CD14-positive monocyte (primary cell): ENCODE measurements at regions not wholly inside any gene's neighbourhood (a gene's known extent, or its start where the extent isn't known, plus 50 kb on each side); places are given as distances from the start of the nearest gene placed in this dataset.

Source experiments
- DNase-seq, 3 donors: peaks; one replicate each; pipeline ENCODE4 v3.0.0-alpha.2; 2011 to 2022
- H2AFZ ChIP-seq: 2 replicates; pipeline ENCODE4 v1.6.0; 2012; ENCODE audit warnings: mild to moderate bottlenecking, low read depth, low read length, inconsistent platforms; ENCODE audit not compliant: insufficient read depth, poor library complexity, severe bottlenecking
- H3K27ac ChIP-seq, 2 donors: 1 replicate in 1 of 2; 2 replicates in 1 of 2; pipeline ENCODE4 v1.5.1; 2012 to 2013; ENCODE audit warnings: low read length in 2 of 2, control low read depth in 1 of 2, inconsistent platforms in 1 of 2, low read depth in 1 of 2, mild to moderate bottlenecking in 1 of 2
- H3K27me3 ChIP-seq, 2 donors: one replicate each; pipeline versions ENCODE4 v1.6.0 to v1.6.1; 2011 to 2013; ENCODE audit warnings: low read length in 2 of 2; ENCODE audit not compliant: control insufficient read depth in 2 of 2, insufficient read depth in 2 of 2
- H3K36me3 ChIP-seq, 2 donors: replicated peaks in 1 of 2; 1 replicate in 1 of 2; 2 replicates in 1 of 2; pipeline versions ENCODE4 v1.5.1 to v1.6.1; 2012 to 2013; ENCODE audit warnings: low read length in 2 of 2, control low read depth in 1 of 2, inconsistent platforms in 1 of 2, mild to moderate bottlenecking in 1 of 2; ENCODE audit not compliant: insufficient read depth in 2 of 2, control insufficient read depth in 1 of 2
- H3K4me1 ChIP-seq, 2 donors: 1 replicate in 1 of 2; 2 replicates in 1 of 2; pipeline versions ENCODE4 v1.5.1 to v1.6.1; 2012 to 2013; ENCODE audit warnings: low read length in 2 of 2, control low read depth in 1 of 2, inconsistent platforms in 1 of 2, mild to moderate bottlenecking in 1 of 2, moderate library complexity in 1 of 2; ENCODE audit not compliant: insufficient read depth in 2 of 2, control insufficient read depth in 1 of 2
- H3K4me2 ChIP-seq: replicated peaks from 2 replicates; pipeline ENCODE3; 2012; ENCODE audit warnings: low read length, moderate library complexity, mild to moderate bottlenecking; ENCODE audit not compliant: poor library complexity, severe bottlenecking; ENCODE audit errors: extremely low read depth
- H3K4me3 ChIP-seq, 3 experiments: fragments of 200-600 bp in 1 of 3; sonication (generic) in 1 of 3; replicated peaks in 1 of 3; 1 replicate in 2 of 3; 2 replicates in 1 of 3; pipeline ENCODE4 v1.5.1; 2011 to 2013; ENCODE audit warnings: low read length in 3 of 3, mild to moderate bottlenecking in 3 of 3, control low read depth in 2 of 3, low read depth in 2 of 3, inconsistent platforms in 1 of 3, moderate library complexity in 1 of 3
- H3K79me2 ChIP-seq: 2 replicates; pipeline ENCODE4 v1.6.0; 2012; ENCODE audit warnings: mild to moderate bottlenecking, control low read depth, inconsistent platforms, low read length, moderate library complexity; ENCODE audit not compliant: insufficient read depth
- H3K9ac ChIP-seq: 2 replicates; pipeline ENCODE4 v1.6.0; 2017; ENCODE audit warnings: low read length, mild to moderate bottlenecking; ENCODE audit not compliant: insufficient read depth, poor library complexity, severe bottlenecking
- H3K9me3 ChIP-seq, 2 donors: replicated peaks in 1 of 2; 1 replicate in 1 of 2; 2 replicates in 1 of 2; pipeline versions ENCODE4 v1.5.1 to v1.6.1; 2012 to 2013; ENCODE audit warnings: low read length in 2 of 2, control low read depth in 1 of 2; ENCODE audit not compliant: control insufficient read depth in 1 of 2, insufficient read depth in 1 of 2
- H4K20me1 ChIP-seq: 2 replicates; pipeline ENCODE4 v1.6.0; 2012; ENCODE audit warnings: mild to moderate bottlenecking, low read length, control low read depth, moderate library complexity; ENCODE audit not compliant: insufficient read depth
- H3K27ac Mint-ChIP-seq, 7 donors: one replicate each; pipeline ENCODE4 v1.8.0; 2020; ENCODE audit warnings: mild to moderate bottlenecking in 7 of 7, mixed read lengths in 7 of 7, moderate library complexity in 6 of 7, inconsistent platforms in 2 of 7
- H3K27me3 Mint-ChIP-seq, 3 donors: one replicate each; pipeline ENCODE4 v1.8.0; 2021 to 2022; ENCODE audit warnings: low read depth in 3 of 3, mild to moderate bottlenecking in 3 of 3, mixed read lengths in 3 of 3, moderate library complexity in 3 of 3, inconsistent platforms in 1 of 3
- H3K36me3 Mint-ChIP-seq, 2 donors: one replicate each; pipeline ENCODE4 v1.8.0; 2020; ENCODE audit warnings: mixed read lengths in 2 of 2, inconsistent platforms in 1 of 2, mild to moderate bottlenecking in 1 of 2
- H3K4me1 Mint-ChIP-seq: one replicate; pipeline ENCODE4 v1.8.0; 2020; ENCODE audit warnings: mild to moderate bottlenecking, mixed read lengths
- H3K4me3 Mint-ChIP-seq, 2 donors: one replicate each; pipeline ENCODE4 v1.8.0; 2020; ENCODE audit warnings: mild to moderate bottlenecking in 2 of 2, mixed read lengths in 2 of 2, moderate library complexity in 1 of 2
- H3K9me3 Mint-ChIP-seq, 7 donors: one replicate each; pipeline ENCODE4 v1.8.0; 2020 to 2022; ENCODE audit warnings: mixed read lengths in 7 of 7, mild to moderate bottlenecking in 6 of 7, moderate library complexity in 6 of 7, inconsistent platforms in 2 of 7
- WGBS: methylation state at CpG from one replicate; pipeline ENCODE4 v1.1.5; 2013; ENCODE audit warnings: missing lambda C conversion rate; ENCODE audit not compliant: insufficient coverage; 5-methylcytosine and 5-hydroxymethylcytosine counted together
- intact Hi-C, 2 donors: fragments of 100-400 bp; cut with micrococcal nuclease; formaldehyde crosslinking; loops; one replicate each; pipeline versions ENCODE4 v1.15.0 to v1.15.1; 2023
- TF ChIP-seq, protein P1 (sequence below): fragments of 200-600 bp; IDR thresholded peaks from one replicate; pipeline ENCODE4 v1.8.0; 2022; ENCODE audit warnings: antibody characterized with exemption, mild to moderate bottlenecking

GRCh38 chr5:71982717-71983395, 124.4 kb upstream of the MAP1B start:
- Mint-ChIP-seq H3K4me3 (no peak overlapping the region), H3K36me3 (no peaks in the 10 kb centered on the region), H3K4me1 (no peaks in the 10 kb centered on the region), H3K27ac (no peak overlapping the region), H3K27me3 (peaks cover 0 to 4% (median 2%) of the 10 kb centered on the region in 3 donors), H3K9me3 (peaks cover 5 to 22% (median 15%) of the 10 kb centered on the region in 7 donors)
- intact Hi-C loops = no loop called here
- no peak overlapping the region for H3K9ac ChIP-seq
- no peaks in the 10 kb centered on the region for H4K20me1 ChIP-seq
- no peaks in the 10 kb centered on the region for H3K36me3 ChIP-seq
- H3K79me2 ChIP-seq = no peaks in the 10 kb centered on the region
- H2AFZ ChIP-seq = no peak overlapping the region
- no peaks in the 10 kb centered on the region for H3K4me1 ChIP-seq
- no peak overlapping the region for H3K27ac ChIP-seq
- no peak for DNase-seq
- no peak overlapping the region for H3K4me2 ChIP-seq
- WGBS = no CpG with 5 or more reads among the region's 2 CpGs
- TF ChIP-seq, protein P1, sequence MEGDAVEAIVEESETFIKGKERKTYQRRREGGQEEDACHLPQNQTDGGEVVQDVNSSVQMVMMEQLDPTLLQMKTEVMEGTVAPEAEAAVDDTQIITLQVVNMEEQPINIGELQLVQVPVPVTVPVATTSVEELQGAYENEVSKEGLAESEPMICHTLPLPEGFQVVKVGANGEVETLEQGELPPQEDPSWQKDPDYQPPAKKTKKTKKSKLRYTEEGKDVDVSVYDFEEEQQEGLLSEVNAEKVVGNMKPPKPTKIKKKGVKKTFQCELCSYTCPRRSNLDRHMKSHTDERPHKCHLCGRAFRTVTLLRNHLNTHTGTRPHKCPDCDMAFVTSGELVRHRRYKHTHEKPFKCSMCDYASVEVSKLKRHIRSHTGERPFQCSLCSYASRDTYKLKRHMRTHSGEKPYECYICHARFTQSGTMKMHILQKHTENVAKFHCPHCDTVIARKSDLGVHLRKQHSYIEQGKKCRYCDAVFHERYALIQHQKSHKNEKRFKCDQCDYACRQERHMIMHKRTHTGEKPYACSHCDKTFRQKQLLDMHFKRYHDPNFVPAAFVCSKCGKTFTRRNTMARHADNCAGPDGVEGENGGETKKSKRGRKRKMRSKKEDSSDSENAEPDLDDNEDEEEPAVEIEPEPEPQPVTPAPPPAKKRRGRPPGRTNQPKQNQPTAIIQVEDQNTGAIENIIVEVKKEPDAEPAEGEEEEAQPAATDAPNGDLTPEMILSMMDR = no peak
- H3K9me3 ChIP-seq = peaks cover 7 to 10% of the 10 kb centered on the region in 2 donors
- no peak overlapping the region for H3K4me3 ChIP-seq
- no peaks in the 10 kb centered on the region for H3K27me3 ChIP-seq

DNA sequence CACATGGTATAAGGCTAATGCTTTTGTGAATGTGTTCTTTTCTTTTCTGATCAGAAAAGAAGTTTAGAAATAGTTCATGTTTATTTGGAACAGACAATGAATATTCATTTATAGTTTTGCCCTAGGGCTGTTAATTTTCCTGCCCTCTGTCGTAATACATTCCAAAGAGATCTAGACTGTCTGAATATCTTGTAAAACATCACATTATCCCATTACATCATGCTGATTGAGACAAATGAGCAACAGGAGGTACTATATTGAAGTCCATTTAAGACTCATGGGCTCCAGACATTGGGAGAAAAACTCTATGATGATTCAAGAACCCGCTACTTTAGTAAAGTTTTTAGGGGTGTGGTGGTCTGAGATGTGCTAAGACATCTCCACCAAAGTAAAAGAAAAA, 121.2 kb upstream of the MAP1B start:
- Histone ChIP-seq H3K27ac (no peak overlapping the region), H4K20me1 (no peaks in the 10 kb centered on the region), H3K79me2 (no peaks in the 10 kb centered on the region), H2AFZ (no peak overlapping the region), H3K27me3 (no peaks in the 10 kb centered on the region), H3K4me2 (no peak overlapping the region), H3K36me3 (no peaks in the 10 kb centered on the region), H3K4me1 (no peaks in the 10 kb centered on the region), H3K9ac (no peak overlapping the region), H3K4me3 (no peak overlapping the region), H3K9me3 (peaks cover 7 to 10% of the 10 kb centered on the region in 2 donors)
- no CpG with 5 or more reads among the region's 2 CpGs for WGBS
- no peak for DNase-seq
- intact Hi-C loops = no loop called here
- Mint-ChIP-seq H3K27me3 (peaks cover 0 to 4% (median 0%) of the 10 kb centered on the region in 3 donors), H3K4me1 (no peaks in the 10 kb centered on the region), H3K4me3 (no peak overlapping the region), H3K36me3 (no peaks in the 10 kb centered on the region), H3K27ac (no peak overlapping the region), H3K9me3 (peaks cover 5 to 24% (median 15%) of the 10 kb centered on the region in 7 donors)
- TF ChIP-seq, protein P1 = no peak
